ENCODE measurements at regions not wholly inside any gene's neighbourhood (a gene's known extent, or its start where the extent isn't known, plus 50 kb on each side); places are given as distances from the start of the nearest gene placed in this dataset.

- Histone ChIP-seq H3K4me3 (ENCODE audit: insufficient read depth, low read depth, low read length) (no peak overlapping the region), H3K27me3 (ENCODE audit: insufficient read depth, low read length) (no peaks in the 10 kb centered on the region), H3K36me3 (ENCODE audit: insufficient read depth, low read length) (no peaks in the 10 kb centered on the region), H3K79me2 (ENCODE audit: insufficient read depth, low read length) (no peaks in the 10 kb centered on the region), H2AFZ (ENCODE audit: low read depth, low read length) (no peak overlapping the region), H3K4me2 (ENCODE audit: low read length) (no peak overlapping the region), H3K4me1 (ENCODE audit: insufficient read depth, low read length) (no peaks in the 10 kb centered on the region), H3K9ac (ENCODE audit: low read length) (no peak overlapping the region), H4K20me1 (ENCODE audit: insufficient read depth, low read length) (no peaks in the 10 kb centered on the region), H3K9me3 (ENCODE audit: insufficient read depth, low read depth, low read length) (no peaks in the 10 kb centered on the region), H3K27ac (ENCODE audit: low read depth, low read length) (no peak overlapping the region)
- DNase-seq (ENCODE audit: low read depth): no peak
- no peaks in the 10 kb centered on the region for H3K27me3 Mint-ChIP-seq (ENCODE audit: low read depth, unreplicated experiment)
- no peaks in the 10 kb centered on the region for H3K36me3 Mint-ChIP-seq (ENCODE audit: low read depth, unreplicated experiment)
- H3K27ac Mint-ChIP-seq (ENCODE audit: unreplicated experiment): no peak overlapping the region
- no peak for TF ChIP-seq CTCF (IDR thresholded peaks at IDR 0.05; ENCODE audit: insufficient read depth, low read depth, low read length)
- no peak for TF ChIP-seq EZH2 (IDR thresholded peaks at IDR 0.05; ENCODE audit: insufficient read depth, low read length)
- H3K9me3 Mint-ChIP-seq (ENCODE audit: unreplicated experiment): no peaks in the 10 kb centered on the region
- no peak overlapping the region for H3K4me3 Mint-ChIP-seq (ENCODE audit: unreplicated experiment)
- H3K4me1 Mint-ChIP-seq (ENCODE audit: low read depth, unreplicated experiment): no peaks in the 10 kb centered on the region
- FAIRE-seq: no peak
Observed at GRCh38 chr2:6036211-6036610, 344.0 kb downstream of the SOX11 start.

- Mint-ChIP-seq H3K9me3 (ENCODE audit: unreplicated experiment) (peaks cover 3% of the 10 kb centered on the region), H3K4me1 (ENCODE audit: low read depth, unreplicated experiment) (no peaks in the 10 kb centered on the region), H3K27me3 (ENCODE audit: low read depth, unreplicated experiment) (no peaks in the 10 kb centered on the region), H3K36me3 (ENCODE audit: low read depth, unreplicated experiment) (no peaks in the 10 kb centered on the region), H3K4me3 (ENCODE audit: unreplicated experiment) (no peak overlapping the region), H3K27ac (ENCODE audit: unreplicated experiment) (no peak overlapping the region)
- DNase-seq (ENCODE audit: low read depth) (no peak), FAIRE-seq (no peak)
- H3K27ac ChIP-seq (ENCODE audit: low read depth, low read length): no peak overlapping the region
- H3K4me2 ChIP-seq (ENCODE audit: low read length): no peak overlapping the region
- no peak overlapping the region for H3K9ac ChIP-seq (ENCODE audit: low read length)
- H2AFZ ChIP-seq (ENCODE audit: low read depth, low read length): no peak overlapping the region
- no peaks in the 10 kb centered on the region for H3K36me3 ChIP-seq (ENCODE audit: insufficient read depth, low read length)
- H3K79me2 ChIP-seq (ENCODE audit: insufficient read depth, low read length): no peaks in the 10 kb centered on the region
- no peaks in the 10 kb centered on the region for H4K20me1 ChIP-seq (ENCODE audit: insufficient read depth, low read length)
- no peaks in the 10 kb centered on the region for H3K27me3 ChIP-seq (ENCODE audit: insufficient read depth, low read length)
- no peaks in the 10 kb centered on the region for H3K4me1 ChIP-seq (ENCODE audit: insufficient read depth, low read length)
- H3K4me3 ChIP-seq (ENCODE audit: insufficient read depth, low read depth, low read length): no peak overlapping the region
- no peak for TF ChIP-seq CTCF (IDR thresholded peaks at IDR 0.05; ENCODE audit: insufficient read depth, low read depth, low read length)
- TF ChIP-seq EZH2 (IDR thresholded peaks at IDR 0.05; ENCODE audit: insufficient read depth, low read length): no peak
- H3K9me3 ChIP-seq (ENCODE audit: insufficient read depth, low read depth, low read length): no peaks in the 10 kb centered on the region
Observed at GRCh38 chr2:6043238-6043637, 351.1 kb downstream of the SOX11 start.

- Histone ChIP-seq H3K36me3 (ENCODE audit: insufficient read depth, low read length) (no peaks in the 10 kb centered on the region), H3K4me1 (ENCODE audit: insufficient read depth, low read length) (no peaks in the 10 kb centered on the region), H3K27me3 (ENCODE audit: insufficient read depth, low read length) (no peaks in the 10 kb centered on the region), H3K9ac (ENCODE audit: low read length) (no peak overlapping the region), H3K79me2 (ENCODE audit: insufficient read depth, low read length) (no peaks in the 10 kb centered on the region), H3K4me2 (ENCODE audit: low read length) (no peak overlapping the region), H2AFZ (ENCODE audit: low read depth, low read length) (no peak overlapping the region), H3K9me3 (ENCODE audit: insufficient read depth, low read depth, low read length) (no peaks in the 10 kb centered on the region), H3K27ac (ENCODE audit: low read depth, low read length) (no peak overlapping the region), H3K4me3 (ENCODE audit: insufficient read depth, low read depth, low read length) (no peak overlapping the region), H4K20me1 (ENCODE audit: insufficient read depth, low read length) (no peaks in the 10 kb centered on the region)
- Mint-ChIP-seq H3K4me3 (ENCODE audit: unreplicated experiment) (no peak overlapping the region), H3K27ac (ENCODE audit: unreplicated experiment) (no peak overlapping the region), H3K4me1 (ENCODE audit: low read depth, unreplicated experiment) (no peaks in the 10 kb centered on the region), H3K27me3 (ENCODE audit: low read depth, unreplicated experiment) (no peaks in the 10 kb centered on the region), H3K9me3 (ENCODE audit: unreplicated experiment) (peaks cover 2% of the 10 kb centered on the region), H3K36me3 (ENCODE audit: low read depth, unreplicated experiment) (no peaks in the 10 kb centered on the region)
- no peak for DNase-seq (ENCODE audit: low read depth)
- TF ChIP-seq CTCF (IDR thresholded peaks at IDR 0.05; ENCODE audit: insufficient read depth, low read depth, low read length) (no peak), EZH2 (IDR thresholded peaks at IDR 0.05; ENCODE audit: insufficient read depth, low read length) (no peak)
- no peak for FAIRE-seq
Observed at GRCh38 chr2:6052649-6053048, 360.5 kb downstream of the SOX11 start.
